HepG2 (cell line): ENCODE measurements at regions not wholly inside any gene's neighbourhood (a gene's known extent, or its start where the extent isn't known, plus 50 kb on each side); places are given as distances from the start of the nearest gene placed in this dataset.
"Not testable (repeated sequence)": the region's sequence is repeated elsewhere in the genome, so short reads cannot be mapped to it uniquely, and the experiment has no call there.

Experiments used
- ATAC-seq: fragments of 200-7000 bp; cut with Tn5 transposase; 3 replicates; pipeline ENCODE4 v1.9.1; 2020; ENCODE audit warnings: mild to moderate bottlenecking, moderate library complexity
- BruUV-seq: library from RNA; stranded (reverse); fragments of 400-500 nt; replicated peaks from 2 replicates; lab custom pipeline; 2021; lab: Mats Ljungman, UMichigan
- CTCF ChIA-PET: fragments of 300-600 bp; formaldehyde crosslinking; extraction: SDS; loops from one replicate; lab custom pipeline; 2021; ENCODE audit warnings: low total read pairs, inconsistent platforms, low intra/inter-chr PET ratio; lab: Yijun Ruan, JAX
- POLR2A ChIA-PET: fragments of 350-600 bp; sonication (Branson Sonifier 250); formaldehyde crosslinking; loops from one replicate; lab custom pipeline; 2020; ENCODE audit warnings: antibody characterized with exemption, inconsistent platforms; lab: Yijun Ruan, JAX
- DNase-seq: peaks from one replicate; pipeline ENCODE4 v3.0.0-alpha.2; 2015; ENCODE audit warnings: low spot score
- FAIRE-seq: peaks from 3 replicates; lab custom pipeline; 2011; peaks lifted over from hg19 to GRCh38; lab: Jason Lieb, UNC
- H2AFZ ChIP-seq: one replicate; pipeline ENCODE4 v1.6.1; 2011; ENCODE audit warnings: low read length, inconsistent platforms
- H3K27ac ChIP-seq: fragments of 300-600 bp; 3 replicates; pipeline ENCODE4 v1.8.0; 2011; ENCODE audit warnings: mixed run types, mild to moderate bottlenecking, mixed read lengths, low read length, inconsistent platforms; ENCODE audit not compliant: insufficient read depth; ENCODE audit errors: extremely low read length
- H3K27me3 ChIP-seq, 2 experiments: fragments of 200-600 bp in 1 of 2; 2 replicates in 1 of 2; 3 replicates in 1 of 2; pipeline versions ENCODE4 v1.6.0 to v1.8.0; 2011; ENCODE audit warnings: low read length in 2 of 2, mild to moderate bottlenecking in 2 of 2, moderate library complexity in 2 of 2, inconsistent platforms in 1 of 2; ENCODE audit not compliant: insufficient read depth in 2 of 2, control insufficient read depth in 1 of 2
- H3K36me3 ChIP-seq, 2 experiments: fragments of 200-600 bp in 1 of 2; replicated peaks in 1 of 2; 2 replicates in 1 of 2; 3 replicates in 1 of 2; pipeline versions ENCODE4 v1.5.1 to v1.8.0; 2011; ENCODE audit warnings: low read length in 2 of 2, inconsistent platforms in 1 of 2; ENCODE audit not compliant: insufficient read depth in 2 of 2, control insufficient read depth in 1 of 2
- H3K4me1 ChIP-seq: 2 replicates; pipeline ENCODE4 v1.5.1; 2012; ENCODE audit warnings: low read length, inconsistent platforms; ENCODE audit not compliant: insufficient read depth
- H3K4me2 ChIP-seq: 2 replicates; pipeline ENCODE4 v1.6.0; 2011; ENCODE audit warnings: low read depth, low read length, inconsistent platforms
- H3K4me3 ChIP-seq, 3 experiments: fragments of 200-600 bp in 1 of 3; sonication (generic), shearing (Covaris generic) in 1 of 3; replicated peaks in 1 of 3; 2 replicates each; pipeline ENCODE4 v1.5.1; 2011 to 2016; ENCODE audit warnings: low read length in 3 of 3, inconsistent platforms in 2 of 3, low read depth in 2 of 3, mild to moderate bottlenecking in 2 of 3, control low read depth in 1 of 3, mixed read lengths in 1 of 3; ENCODE audit not compliant: insufficient read depth in 1 of 3
- H3K79me2 ChIP-seq: one replicate; pipeline ENCODE4 v1.6.1; 2011; ENCODE audit warnings: low read length, inconsistent platforms; ENCODE audit not compliant: insufficient read depth
- H3K9ac ChIP-seq: 2 replicates; pipeline ENCODE4 v1.6.0; 2011; ENCODE audit warnings: mild to moderate bottlenecking, low read depth, low read length, inconsistent platforms; ENCODE audit not compliant: insufficient read depth
- H3K9me3 ChIP-seq: 2 replicates; pipeline ENCODE4 v1.5.1; 2012; ENCODE audit warnings: mild to moderate bottlenecking, low read length
- H4K20me1 ChIP-seq: 2 replicates; pipeline ENCODE4 v1.6.0; 2011; ENCODE audit warnings: inconsistent platforms, mild to moderate bottlenecking, low read length, moderate library complexity; ENCODE audit not compliant: insufficient read depth
- ATM ChIP-seq: fragments of 450-650 bp; IDR thresholded peaks from 2 replicates; pipeline ENCODE4 v1.7.1; 2017; ENCODE audit warnings: mild to moderate bottlenecking, borderline replicate concordance
- BHLHE40 ChIP-seq: IDR thresholded peaks from 2 replicates; pipeline ENCODE4 v1.6.1; 2011; ENCODE audit warnings: low read length, improper control_type of control experiment
- HNF4A ChIP-seq: sonication (generic); formaldehyde crosslinking; IDR thresholded peaks from 2 replicates; pipeline ENCODE4 v1.4.0; 2020; ENCODE audit warnings: missing genetic modification reagents
- NPAS2 ChIP-seq: sonication (generic); formaldehyde crosslinking; IDR thresholded peaks from 2 replicates; pipeline ENCODE4 v1.8.0; 2022; ENCODE audit warnings: mild to moderate bottlenecking, missing genetic modification reagents, borderline replicate concordance
- SKIL ChIP-seq: sonication (generic); formaldehyde crosslinking; IDR thresholded peaks from 2 replicates; pipeline ENCODE4 v1.8.0; 2022; ENCODE audit warnings: missing genetic modification reagents, mild to moderate bottlenecking, moderate library complexity, borderline replicate concordance
- ZNF331 ChIP-seq: sonication (generic); formaldehyde crosslinking; IDR thresholded peaks from 2 replicates; pipeline ENCODE4 v1.4.0; 2020; ENCODE audit warnings: missing genetic modification reagents
- ZNF644 ChIP-seq: IDR thresholded peaks from 2 replicates; pipeline ENCODE4 v1.6.1; 2016; ENCODE audit warnings: low read depth
- WGBS: methylation state at CpG from one replicate; pipeline ENCODE4 v1.1.6; 2017; ENCODE audit warnings: low lambda C conversion rate; 5-methylcytosine and 5-hydroxymethylcytosine counted together
- in situ Hi-C: cut with HindIII; loops from 2 replicates; pipeline ENCODE4 v1.10.0; 2017; ENCODE audit warnings: low pct_unique_long_range_greater_than_20kb; ENCODE audit not compliant: extremely low pct_ligation_motif_present
- intact Hi-C: fragments of 100-400 bp; cut with micrococcal nuclease; formaldehyde crosslinking; loops from one replicate; pipeline ENCODE4 v1.10.0; 2022; ENCODE audit not compliant: unreplicated experiment

- peak; percentile 18; the same call in 1 of the 2 replicates for TF ChIP-seq SKIL
- 0 out of 2 replicates have a peak, but pooled peaks have one; percentile 10 for TF ChIP-seq ATM
- no peak for TF ChIP-seq ZNF331
- no peak for TF ChIP-seq NPAS2 (CRISPR knock-in tag)
These were observed 241.7 kb upstream of the HDAC4 start (continued) for GRCh38 chr2:239642406-239643004.

- H3K4me1 ChIP-seq, H2AFZ ChIP-seq, H3K27ac ChIP-seq, H3K4me3 ChIP-seq, CTCF ChIA-PET, intact Hi-C loops, in situ Hi-C loops, POLR2A ChIA-PET, H3K4me2 ChIP-seq, H4K20me1 ChIP-seq, BruUV-seq, H3K36me3 ChIP-seq, FAIRE-seq, H3K79me2 ChIP-seq, H3K9ac ChIP-seq: not testable (repeated sequence)
- peak; percentile 32; the same call in 1 of the 3 replicates for ATAC-seq
- peaks cover 12% of the 10 kb centered on the region for H3K9me3 ChIP-seq
- peak; percentile 18 for DNase-seq
- TF ChIP-seq BHLHE40 (peak; percentile 59), HNF4A (CRISPR knock-in tag) (peak; percentile 72), ZNF644 (0 out of 2 replicates have a peak, but pooled peaks have one; percentile 9)
- 23% methylated on average over 11 of the region's 11 CpGs for WGBS
- H3K27me3 ChIP-seq, result peaks cover 0 to 19% of the 10 kb centered on the region in 2 experiments; a peak in 2 of 5 replicates
These were observed 241.1 kb upstream of the HDAC4 start for GRCh38 chr2:239641904-239642303.
